LHCN-M2 (cell line): ENCODE measurements at regions not wholly inside any gene's neighbourhood (a gene's known extent, or its start where the extent isn't known, plus 50 kb on each side); places are given as distances from the start of the nearest gene placed in this dataset.

Experiments
- DNase-seq: peaks from one replicate; pipeline ENCODE4 v3.0.0-alpha.2; 2012; ENCODE audit warnings: low read depth

- DNase-seq: no peak
Observed at GRCh38 chr2:106629981-106630380, 142.8 kb downstream of the CD8B2 start.

- no peak for DNase-seq
Observed at GRCh38 chr2:106631281-106631680, 144.1 kb downstream of the CD8B2 start.

- peak; percentile 5 for DNase-seq
Observed at GRCh38 chr2:106638043-106638442, 150.9 kb downstream of the CD8B2 start.

DNA sequence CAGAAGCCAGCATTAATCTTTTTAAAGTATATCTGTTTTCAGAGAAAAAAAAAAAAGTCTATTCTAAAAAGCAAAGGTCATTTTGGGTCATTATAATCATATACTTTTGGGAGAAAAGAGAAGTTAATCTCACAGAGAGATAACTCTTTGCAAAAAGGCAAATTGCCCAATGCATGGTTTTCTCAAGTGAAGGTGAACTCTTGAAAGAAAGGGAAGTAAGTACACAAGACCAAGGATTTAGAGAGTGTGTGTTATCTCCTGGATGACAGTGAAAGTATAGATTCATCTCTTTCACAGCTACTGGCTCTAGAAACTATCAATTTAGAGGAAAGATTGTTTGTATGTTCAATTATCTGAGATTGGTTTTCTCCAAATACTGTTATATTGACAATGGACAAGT lies 151.4 kb downstream of the CD8B2 start:
- DNase-seq: no peak

- no peak for DNase-seq
Observed at GRCh38 chr2:106642679-106643078, 155.5 kb downstream of the CD8B2 start.

DNA sequence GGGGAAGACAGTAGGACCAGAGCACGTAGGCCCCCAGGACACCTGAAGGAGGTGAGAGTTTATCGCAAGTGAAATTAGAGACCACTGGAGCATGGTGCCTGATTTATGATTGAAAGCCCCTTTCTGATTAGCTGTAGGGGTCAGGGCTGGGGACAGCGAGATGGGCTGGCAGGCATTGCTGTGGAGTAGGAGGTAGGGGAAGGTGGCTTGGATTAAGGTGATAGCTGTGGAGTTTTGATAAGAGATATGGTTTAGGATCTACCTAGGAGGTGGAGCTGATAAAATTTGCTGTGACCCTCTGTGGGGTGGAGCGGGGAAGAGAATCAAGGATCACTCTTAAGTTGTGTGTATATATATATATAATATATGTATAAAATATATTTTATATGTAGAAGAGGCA lies 157.5 kb downstream of the CD8B2 start:
- DNase-seq: no peak

DNA sequence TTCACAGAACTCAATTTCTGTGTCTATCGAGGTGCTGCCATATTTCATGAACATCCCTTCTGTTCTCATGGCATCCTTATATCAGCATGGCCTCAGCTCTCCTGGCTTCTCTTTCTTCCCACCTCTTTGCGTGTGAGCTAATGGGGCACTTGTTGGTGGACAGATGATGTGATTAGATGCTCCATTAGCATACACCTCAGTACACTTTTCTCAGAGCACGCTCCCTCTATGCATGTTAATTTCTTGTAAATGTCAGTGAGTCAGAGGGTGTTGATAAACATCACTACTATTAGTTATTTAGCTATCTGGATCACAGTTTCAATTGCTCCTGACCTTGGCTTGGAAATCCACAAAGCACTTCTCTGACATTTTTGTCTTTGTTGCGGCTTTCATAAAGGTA lies 159.4 kb downstream of the CD8B2 start:
- no peak for DNase-seq

DNA sequence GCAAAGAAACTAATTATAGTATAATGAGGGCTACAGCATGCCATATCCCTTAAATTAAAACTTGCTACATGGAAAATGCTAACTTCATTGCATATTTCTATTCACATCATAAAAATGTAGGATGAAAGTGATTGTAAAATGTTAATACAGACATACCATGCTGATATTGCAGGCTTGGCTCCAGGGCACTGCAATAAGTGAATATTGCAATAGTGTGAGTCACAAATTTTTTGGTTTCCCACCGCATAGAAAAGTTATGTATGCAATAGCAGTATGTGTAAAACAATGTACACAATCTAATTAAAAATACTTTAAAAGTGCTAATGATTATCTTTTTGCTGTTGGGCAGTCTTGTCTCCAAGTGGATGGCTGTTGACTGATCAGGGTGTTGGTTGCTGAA lies 162.1 kb downstream of the CD8B2 start:
- no peak for DNase-seq

- DNase-seq: no peak
Observed at GRCh38 chr2:106653465-106653864, 166.3 kb downstream of the CD8B2 start.

DNA sequence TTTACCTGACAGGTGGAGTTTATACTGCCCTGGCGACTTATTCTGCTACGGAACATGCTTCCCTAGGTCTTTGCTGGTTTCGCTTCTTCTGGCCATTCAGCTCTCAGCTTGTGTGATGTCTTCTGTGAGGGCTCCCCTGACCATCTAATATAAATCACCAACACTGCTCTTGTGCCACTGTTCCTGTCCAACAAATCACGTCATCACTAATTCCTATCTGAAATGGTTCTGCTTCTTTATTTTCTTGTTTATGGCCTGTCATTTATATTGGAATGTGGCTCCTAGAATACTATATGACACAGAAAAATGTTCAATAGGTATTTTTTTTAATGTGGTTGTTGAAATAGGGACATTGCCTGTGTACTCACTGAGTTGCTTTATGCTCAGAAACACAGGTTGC lies 171.5 kb downstream of the CD8B2 start:
- no peak for DNase-seq

- no peak for DNase-seq
Observed at GRCh38 chr2:106664669-106665068, 177.5 kb downstream of the CD8B2 start.

- no peak for DNase-seq
Observed at GRCh38 chr2:106667478-106668070, 180.4 kb downstream of the CD8B2 start.

DNA sequence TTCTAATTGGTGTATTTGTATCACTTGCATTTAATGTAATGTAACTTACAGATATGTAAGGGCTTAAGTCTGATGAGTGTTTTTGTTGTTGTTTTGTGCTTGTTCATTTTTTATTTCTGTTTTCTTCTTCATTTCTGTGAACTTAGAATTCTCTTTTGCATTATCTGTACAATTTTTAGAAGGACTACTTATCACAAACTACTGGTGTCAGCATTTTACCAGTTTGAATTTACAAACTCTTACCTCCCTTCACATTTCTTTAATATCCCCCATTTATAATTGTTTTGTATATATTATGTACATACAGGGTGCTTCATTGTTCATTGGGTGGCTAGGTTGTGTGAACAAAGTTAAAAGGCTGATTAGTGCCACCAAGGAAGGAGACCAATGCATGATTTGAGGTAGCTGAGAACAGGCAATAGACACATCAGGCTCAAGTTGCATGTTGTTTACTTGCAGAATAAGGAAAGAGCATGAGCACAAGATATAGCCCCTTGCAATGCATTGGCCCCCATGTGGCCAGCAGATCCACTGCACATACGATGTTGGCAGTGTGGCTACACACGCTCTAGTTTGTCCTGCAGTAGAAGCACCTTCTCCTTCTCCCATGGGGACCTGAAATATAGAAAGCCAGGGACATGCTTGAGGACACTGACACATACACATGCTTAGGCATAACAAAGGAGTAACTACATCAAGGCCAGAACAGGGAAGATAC lies 198.2 kb downstream of the CD8B2 start:
- no peak for DNase-seq

GRCh38 chr2:106686814-106687213 lies 199.2 kb downstream of the ST6GAL2 start:
- no peak for DNase-seq

GRCh38 chr2:106694964-106695470 lies 190.9 kb downstream of the ST6GAL2 start:
- no peak for DNase-seq

DNA sequence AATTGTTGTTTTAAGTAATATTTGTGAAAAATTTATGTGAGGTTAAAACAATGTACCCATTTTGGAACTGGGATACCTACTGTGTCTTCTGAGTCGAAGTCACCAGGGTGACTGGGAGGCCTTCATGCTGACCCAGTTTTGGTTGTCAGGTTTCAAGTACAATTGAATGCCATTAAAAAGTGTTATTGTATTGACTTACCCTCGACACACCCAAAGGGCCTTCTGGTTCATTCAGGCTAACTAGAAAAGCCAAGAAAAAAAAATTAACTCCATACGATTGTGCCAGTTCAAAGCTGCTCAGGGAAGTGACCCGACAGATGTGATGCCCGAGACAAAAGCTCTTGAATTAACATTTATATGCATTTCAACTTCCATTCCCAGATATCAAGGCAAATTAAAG lies 190.0 kb downstream of the ST6GAL2 start:
- DNase-seq: no peak

GRCh38 chr2:106700616-106701015 lies 185.4 kb downstream of the ST6GAL2 start:
- no peak for DNase-seq

DNA sequence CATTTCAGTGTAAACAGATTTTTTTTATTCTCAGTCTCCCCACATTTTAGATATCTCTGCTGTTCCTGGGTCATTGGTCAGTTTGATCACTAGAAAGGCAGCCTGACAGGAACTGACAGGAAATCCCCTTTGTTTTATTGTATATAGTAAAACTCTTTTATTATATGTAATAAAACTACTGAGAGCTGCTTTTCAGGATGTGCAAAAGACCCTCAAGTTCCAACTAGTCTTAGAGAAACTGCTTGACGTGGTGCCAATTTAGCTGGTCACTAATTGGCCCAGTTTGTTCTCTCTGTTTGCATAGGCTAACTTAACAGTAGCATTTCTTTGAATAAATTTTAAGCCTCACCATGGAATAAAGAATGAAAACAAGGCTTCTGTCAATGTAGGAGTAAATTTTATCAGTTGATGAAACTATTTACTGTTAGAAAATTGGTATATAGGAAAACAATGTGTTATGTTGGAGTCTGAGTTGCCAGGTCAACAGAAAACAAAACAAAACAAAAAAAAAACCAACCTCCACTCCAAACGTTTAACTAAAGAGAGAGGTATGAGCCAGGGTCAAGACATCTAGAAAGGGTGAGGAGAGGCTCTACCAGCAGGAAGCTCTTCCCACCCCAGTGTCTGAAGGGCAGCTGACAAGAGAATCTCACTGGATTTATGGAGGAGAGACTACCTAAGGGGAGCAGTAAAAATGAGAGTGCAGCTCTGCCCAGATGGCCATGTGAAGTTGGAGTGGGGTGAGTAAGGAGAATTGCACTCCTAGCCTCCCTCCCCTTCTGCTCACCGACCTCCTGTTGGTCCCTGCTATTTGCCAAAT lies 184.6 kb downstream of the ST6GAL2 start:
- DNase-seq: no peak

DNA sequence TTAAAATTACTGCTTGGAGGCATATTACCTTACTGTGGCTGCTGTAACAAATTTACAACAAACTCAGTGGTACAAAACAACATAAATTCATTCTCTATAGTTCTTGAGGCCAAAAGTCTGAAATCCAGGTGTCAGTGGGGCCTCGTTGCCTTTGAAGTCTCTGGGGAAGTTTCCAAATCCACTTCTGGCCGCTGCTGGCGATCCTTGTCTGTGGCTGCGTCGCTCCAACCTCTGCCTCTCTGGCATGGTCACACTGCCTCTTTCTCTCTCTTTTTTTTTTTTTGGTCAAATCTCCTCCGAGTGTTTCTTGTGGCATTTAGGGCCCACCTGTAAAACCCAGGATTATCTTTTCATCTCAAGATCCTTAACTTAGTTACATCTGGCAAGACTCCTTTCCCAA lies 182.8 kb downstream of the ST6GAL2 start:
- no peak for DNase-seq

DNA sequence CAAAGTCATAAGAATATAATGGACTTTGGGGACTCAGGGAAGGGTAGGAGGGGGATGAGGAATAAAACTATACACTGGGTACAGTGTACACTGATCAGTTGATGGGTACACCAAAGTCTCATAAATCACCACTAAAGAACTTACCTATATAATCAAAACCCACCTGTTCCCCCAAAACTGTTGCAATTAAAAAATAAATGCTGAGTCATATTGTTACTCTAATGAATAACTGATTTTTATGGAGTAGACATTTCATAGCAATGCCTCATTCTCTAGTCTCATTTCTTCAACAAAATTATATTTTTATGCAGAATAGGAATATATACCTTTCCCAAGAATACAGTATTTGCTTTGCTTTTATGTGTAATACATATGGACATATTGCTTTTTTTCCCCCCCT lies 181.2 kb downstream of the ST6GAL2 start:
- no peak for DNase-seq

DNA sequence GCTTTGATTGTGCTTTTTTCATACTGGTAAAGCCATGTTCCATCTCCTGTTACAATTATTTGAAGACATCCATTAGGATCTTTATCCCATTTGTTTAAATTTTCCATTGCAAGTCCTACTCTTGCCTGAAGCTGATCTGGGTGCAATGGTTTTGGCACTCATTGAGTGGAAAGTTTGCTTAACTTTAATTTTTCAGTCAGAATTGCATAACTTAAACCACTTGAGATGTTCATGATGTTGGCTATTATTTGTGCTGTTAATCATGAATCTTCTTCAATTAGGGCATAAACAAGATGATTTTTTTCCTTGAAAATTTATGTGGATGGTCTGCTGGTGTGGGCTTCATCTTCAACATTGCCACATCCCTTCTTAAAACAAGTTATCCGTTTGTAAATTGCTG lies 180.1 kb downstream of the ST6GAL2 start:
- DNase-seq: no peak

- DNase-seq: no peak
Observed at GRCh38 chr2:106706283-106706682, 179.7 kb downstream of the ST6GAL2 start.

DNA sequence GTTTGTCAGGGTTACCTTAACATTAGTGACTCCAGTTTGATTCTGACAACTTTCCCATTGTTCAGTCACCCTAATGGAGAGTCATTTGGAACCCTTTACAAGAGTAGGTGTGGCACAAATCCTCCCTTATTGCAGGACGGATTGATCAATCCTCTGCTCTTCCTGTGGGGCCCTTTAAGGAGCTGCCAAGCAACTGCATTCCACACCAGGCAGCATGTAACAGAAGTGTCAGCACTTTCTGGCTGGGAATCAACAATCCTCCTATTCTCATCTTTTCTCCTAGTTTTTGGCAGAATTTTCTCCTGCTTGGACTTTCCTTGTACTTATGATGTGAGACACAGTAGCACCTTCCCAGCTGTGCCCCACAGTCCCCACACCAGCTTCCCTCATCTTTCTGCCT lies 177.8 kb downstream of the ST6GAL2 start:
- DNase-seq: no peak
